IMR-90 (cell line): ENCODE measurements at regions not wholly inside any gene's neighbourhood (a gene's known extent, or its start where the extent isn't known, plus 50 kb on each side); places are given as distances from the start of the nearest gene placed in this dataset.

Experiments used
- ATAC-seq: fragments of 200-7000 bp; cut with Tn5 transposase; 2 replicates; pipeline ENCODE4 v1.9.1; 2020; ENCODE audit warnings: low read depth, mild to moderate bottlenecking, moderate library complexity
- BruUV-seq: library from RNA; stranded (reverse); fragments of 400-500 nt; replicated peaks from 2 replicates; lab custom pipeline; 2021; lab: Mats Ljungman, UMichigan
- CTCF ChIA-PET: fragments of 300-600 bp; formaldehyde crosslinking; extraction: SDS; loops from one replicate; lab custom pipeline; 2021; ENCODE audit warnings: antibody characterized with exemption; lab: Yijun Ruan, JAX
- POLR2A ChIA-PET: fragments of 300-600 bp; sonication (Branson Sonifier 250); formaldehyde crosslinking; loops from one replicate; lab custom pipeline; 2022; ENCODE audit warnings: antibody characterized with exemption; ENCODE audit not compliant: unreplicated experiment; lab: Charles Lee
- DNase-seq: peaks from one replicate; pipeline ENCODE4 v3.0.0; 2013
- H2AFZ ChIP-seq: replicated peaks from 2 replicates; pipeline ENCODE3; 2013; ENCODE audit warnings: low read length, mild to moderate bottlenecking; ENCODE audit not compliant: poor library complexity
- H2AK5ac ChIP-seq: 2 replicates; pipeline ENCODE4 v1.6.1; 2013; ENCODE audit warnings: low read depth, low read length, inconsistent platforms
- H2AK9ac ChIP-seq: replicated peaks from 2 replicates; pipeline ENCODE3; 2013; ENCODE audit warnings: mild to moderate bottlenecking, low read depth, low read length, moderate library complexity; ENCODE audit not compliant: poor library complexity
- H2BK120ac ChIP-seq: 2 replicates; pipeline ENCODE4 v1.6.1; 2013; ENCODE audit warnings: low read depth, low read length, inconsistent platforms
- H2BK15ac ChIP-seq: 3 replicates; pipeline ENCODE4 v1.6.1; 2013; ENCODE audit warnings: low read depth, low read length, inconsistent platforms
- H2BK20ac ChIP-seq: 2 replicates; pipeline ENCODE4 v1.6.1; 2013; ENCODE audit warnings: low read depth, mild to moderate bottlenecking, inconsistent platforms, low read length, moderate library complexity
- H2BK5ac ChIP-seq: 2 replicates; pipeline ENCODE4 v1.6.1; 2013; ENCODE audit warnings: mild to moderate bottlenecking, low read depth, low read length, inconsistent platforms; ENCODE audit not compliant: poor library complexity, severe bottlenecking
- H3K14ac ChIP-seq: replicated peaks from 2 replicates; pipeline ENCODE4 v1.6.1; 2013; ENCODE audit warnings: low read depth, low read length, inconsistent platforms
- H3K18ac ChIP-seq: 2 replicates; pipeline ENCODE4 v1.6.1; 2013; ENCODE audit warnings: low read depth, low read length, control low read depth
- H3K23ac ChIP-seq: 2 replicates; pipeline ENCODE4 v1.6.1; 2013; ENCODE audit warnings: low read depth, low read length, inconsistent platforms
- H3K27ac ChIP-seq: 2 replicates; pipeline ENCODE4 v1.5.1; 2013; ENCODE audit warnings: mild to moderate bottlenecking, control low read depth, low read length; ENCODE audit not compliant: insufficient read depth
- H3K27me3 ChIP-seq: 2 replicates; pipeline ENCODE4 v1.6.1; 2013; ENCODE audit warnings: low read length; ENCODE audit not compliant: control insufficient read depth, insufficient read depth
- H3K36me3 ChIP-seq: 2 replicates; pipeline ENCODE4 v1.6.1; 2013; ENCODE audit warnings: low read length, mixed read lengths; ENCODE audit not compliant: control insufficient read depth, insufficient read depth
- H3K4ac ChIP-seq: 2 replicates; pipeline ENCODE4 v1.6.1; 2013; ENCODE audit warnings: low read depth, low read length, inconsistent platforms
- H3K4me1 ChIP-seq: 2 replicates; pipeline ENCODE4 v1.6.1; 2013; ENCODE audit warnings: low read length, mixed read lengths; ENCODE audit not compliant: control insufficient read depth, insufficient read depth
- H3K4me2 ChIP-seq: 2 replicates; pipeline ENCODE4 v1.6.1; 2013; ENCODE audit warnings: low read depth, mild to moderate bottlenecking, control low read depth, low read length, moderate library complexity
- H3K4me3 ChIP-seq: 2 replicates; pipeline ENCODE4 v1.5.1; 2013; ENCODE audit warnings: low read depth, mild to moderate bottlenecking, control low read depth, low read length, moderate library complexity; ENCODE audit not compliant: insufficient read depth
- H3K56ac ChIP-seq: 2 replicates; pipeline ENCODE4 v1.6.1; 2013; ENCODE audit warnings: low read length, inconsistent platforms; ENCODE audit not compliant: insufficient read depth; ENCODE audit errors: extremely low read depth
- H3K79me1 ChIP-seq, 2 experiments: 2 replicates each; pipeline ENCODE4 v1.6.1; 2013; ENCODE audit warnings: low read length in 2 of 2, inconsistent platforms in 1 of 2, low read depth in 1 of 2
- H3K9ac ChIP-seq: 2 replicates; pipeline ENCODE4 v1.6.1; 2013; ENCODE audit warnings: low read depth, low read length, control low read depth
- H3K9me1 ChIP-seq: 2 replicates; pipeline ENCODE4 v1.6.1; 2013; ENCODE audit warnings: low read length, inconsistent platforms; ENCODE audit not compliant: insufficient read depth
- H3K9me3 ChIP-seq: 2 replicates; pipeline ENCODE4 v1.6.1; 2013; ENCODE audit warnings: low read length; ENCODE audit not compliant: control insufficient read depth, insufficient read depth
- H4K20me1 ChIP-seq: 2 replicates; pipeline ENCODE4 v1.6.1; 2013; ENCODE audit warnings: low read length, inconsistent platforms; ENCODE audit not compliant: insufficient read depth
- H4K5ac ChIP-seq: 2 replicates; pipeline ENCODE4 v1.6.1; 2013; ENCODE audit warnings: mild to moderate bottlenecking, low read depth, low read length, control low read depth
- H4K8ac ChIP-seq, 2 experiments: 2 replicates each; pipeline ENCODE4 v1.6.1; 2013; ENCODE audit warnings: low read depth in 2 of 2, low read length in 2 of 2, control low read depth in 1 of 2, inconsistent platforms in 1 of 2
- H4K91ac ChIP-seq: 2 replicates; pipeline ENCODE4 v1.6.1; 2013; ENCODE audit warnings: low read depth, low read length, inconsistent platforms; ENCODE audit not compliant: insufficient read depth
- BHLHE40 ChIP-seq: fragments of 150-350 bp; IDR thresholded peaks from 2 replicates; pipeline ENCODE4 v1.6.1; 2016; ENCODE audit warnings: mild to moderate bottlenecking, low read depth, low read length
- CEBPB ChIP-seq: IDR thresholded peaks from 2 replicates; pipeline ENCODE4 v1.6.1; 2012; ENCODE audit warnings: low read depth, low read length, improper control_type of control experiment
- CHD1 ChIP-seq: IDR thresholded peaks from 2 replicates; pipeline ENCODE4 v1.6.1; 2012; ENCODE audit warnings: low read depth, low read length, improper control_type of control experiment
- FOS ChIP-seq: fragments of 150-350 bp; IDR thresholded peaks from 2 replicates; pipeline ENCODE4 v1.6.1; 2016; ENCODE audit warnings: low read depth, low read length
- MAFK ChIP-seq: IDR thresholded peaks from 2 replicates; pipeline ENCODE4 v1.6.1; 2012; ENCODE audit warnings: low read depth, low read length, improper control_type of control experiment
- MAZ ChIP-seq: IDR thresholded peaks from 2 replicates; pipeline ENCODE4 v1.6.1; 2012; ENCODE audit warnings: low read depth, mild to moderate bottlenecking, low read length, improper control_type of control experiment, moderate library complexity, borderline replicate concordance
- MXI1 ChIP-seq: IDR thresholded peaks from 2 replicates; pipeline ENCODE4 v1.6.1; 2012; ENCODE audit warnings: low read depth, mild to moderate bottlenecking, low read length, moderate library complexity, borderline replicate concordance
- NFE2L2 ChIP-seq: fragments of 150-350 bp; IDR thresholded peaks from 2 replicates; pipeline ENCODE4 v1.6.1; 2016; ENCODE audit warnings: low read depth, mild to moderate bottlenecking, low read length
- POLR2A ChIP-seq: IDR thresholded peaks from 2 replicates; pipeline ENCODE4 v1.6.1; 2012; ENCODE audit warnings: mild to moderate bottlenecking, low read depth, low read length
- RAD21 ChIP-seq: IDR thresholded peaks from 2 replicates; pipeline ENCODE4 v1.6.1; 2012; ENCODE audit warnings: low read length, improper control_type of control experiment
- RCOR1 ChIP-seq: IDR thresholded peaks from 2 replicates; pipeline ENCODE4 v1.6.1; 2012; ENCODE audit warnings: mild to moderate bottlenecking, low read length, improper control_type of control experiment; ENCODE audit not compliant: insufficient replicate concordance
- RFX5 ChIP-seq: IDR thresholded peaks from 2 replicates; pipeline ENCODE4 v1.8.0; 2012; ENCODE audit warnings: low read depth, mild to moderate bottlenecking, low read length, moderate library complexity
- SMC3 ChIP-seq: fragments of 150-350 bp; IDR thresholded peaks from 2 replicates; pipeline ENCODE4 v1.6.1; 2016; ENCODE audit warnings: low read depth, mild to moderate bottlenecking, antibody characterized with exemption, low read length, moderate library complexity
- WGBS, 2 experiments: methylation state at CpG; one replicate each; pipeline versions ENCODE4 v1.1.5 to v1.1.7; 2013; ENCODE audit warnings: missing lambda C conversion rate in 2 of 2; ENCODE audit not compliant: insufficient read length in 1 of 2; ENCODE audit errors: extremely low coverage in 2 of 2; 5-methylcytosine and 5-hydroxymethylcytosine counted together
- dilution Hi-C: fragments of 300-500 bp; cut with HindIII; formaldehyde crosslinking; loops from one replicate; pipeline ENCODE4 v1.14.3; 2018; ENCODE audit warnings: low sequenced_read_pairs; ENCODE audit not compliant: unreplicated experiment
- in situ Hi-C: fragments of 300-500 bp; cut with MboI; formaldehyde crosslinking; loops from 3 replicates; pipeline ENCODE4 v1.14.3; 2019; ENCODE audit warnings: low sequenced_read_pairs, inconsistent platforms, mixed read lengths
- intact Hi-C: fragments of 100-400 bp; cut with micrococcal nuclease; formaldehyde crosslinking; loops from 2 replicates; pipeline ENCODE4 v1.10.0; 2022
- TF ChIP-seq, protein P1 (sequence below): fragments of 150-350 bp; IDR thresholded peaks from 2 replicates; pipeline ENCODE4 v1.6.1; 2017; ENCODE audit warnings: mild to moderate bottlenecking, antibody characterized with exemption, low read length, low read depth
- TF ChIP-seq, protein P2 (sequence below): conservative IDR thresholded peaks from 2 replicates; pipeline ENCODE4 v1.5.1; 2012; ENCODE audit warnings: mild to moderate bottlenecking, low read depth, low read length, improper control_type of control experiment
- TF ChIP-seq, protein P3 (sequence below): fragments of 150-350 bp; IDR thresholded peaks from 2 replicates; pipeline ENCODE4 v1.6.1; 2016; ENCODE audit warnings: low read depth, mild to moderate bottlenecking, low read length, moderate library complexity, borderline replicate concordance

DNA sequence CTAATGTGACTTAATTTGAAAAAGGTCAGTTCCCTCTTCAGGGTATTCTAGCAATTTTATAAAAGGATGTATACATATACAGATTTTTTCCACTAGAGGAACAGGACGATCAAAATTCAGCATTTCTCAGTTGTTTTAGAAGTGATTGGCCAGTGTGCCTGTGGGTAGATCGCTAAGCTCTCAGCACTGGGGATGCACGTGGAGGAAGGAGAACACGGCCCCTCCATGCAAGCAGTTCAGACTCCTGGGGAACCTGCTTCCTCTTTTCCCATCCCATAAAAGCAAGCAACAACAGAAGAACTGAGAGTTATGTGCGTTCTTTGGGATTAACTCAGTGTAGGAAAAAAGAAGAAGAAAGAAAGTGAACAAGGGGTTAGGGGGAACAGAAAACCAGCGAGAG, 328.8 kb downstream of the FOXO1 start:
- Histone ChIP-seq H3K4me2 (no peak overlapping the region), H3K36me3 (no peaks in the 10 kb centered on the region)

More for the DNA sequence above, 328.8 kb downstream of the FOXO1 start:
- H3K27me3 ChIP-seq, result no peaks in the 10 kb centered on the region
- H4K91ac ChIP-seq, result no peak overlapping the region
- no peak overlapping the region for H2AFZ ChIP-seq
- no TSS peak for BruUV-seq
- no peak overlapping the region for H2BK120ac ChIP-seq
- in situ Hi-C loops, result no loop called here
- no peaks in the 10 kb centered on the region for H3K9me1 ChIP-seq
- no peak overlapping the region for H2AK9ac ChIP-seq
- no peaks in the 10 kb centered on the region for H3K4me1 ChIP-seq
- no peak overlapping the region for H2AK5ac ChIP-seq
- ATAC-seq (no peak), DNase-seq (no peak)
- 90% methylated on average over 2 of the region's 6 CpGs; no CpG with 5 or more reads in 1 of the 2 experiments for WGBS, 2 experiments
- H4K5ac ChIP-seq, result no peak overlapping the region
- H3K9ac ChIP-seq, result no peak overlapping the region
- no peak overlapping the region for H2BK20ac ChIP-seq
- H3K4ac ChIP-seq, result no peak overlapping the region
- no peaks in the 10 kb centered on the region for H4K20me1 ChIP-seq
- no peak overlapping the region for H3K23ac ChIP-seq
- H2BK15ac ChIP-seq, result no peak overlapping the region
- intact Hi-C loops, result no loop called here
- no peak overlapping the region for H2BK5ac ChIP-seq
- TF ChIP-seq BHLHE40 (no peak), CEBPB (no peak), RAD21 (no peak), RFX5 (no peak), MAZ (no peak), POLR2A (no peak), FOS (no peak), NFE2L2 (no peak), MXI1 (no peak), CHD1 (no peak), MAFK (no peak), RCOR1 (no peak), SMC3 (no peak)
- TF ChIP-seq, protein P1, sequence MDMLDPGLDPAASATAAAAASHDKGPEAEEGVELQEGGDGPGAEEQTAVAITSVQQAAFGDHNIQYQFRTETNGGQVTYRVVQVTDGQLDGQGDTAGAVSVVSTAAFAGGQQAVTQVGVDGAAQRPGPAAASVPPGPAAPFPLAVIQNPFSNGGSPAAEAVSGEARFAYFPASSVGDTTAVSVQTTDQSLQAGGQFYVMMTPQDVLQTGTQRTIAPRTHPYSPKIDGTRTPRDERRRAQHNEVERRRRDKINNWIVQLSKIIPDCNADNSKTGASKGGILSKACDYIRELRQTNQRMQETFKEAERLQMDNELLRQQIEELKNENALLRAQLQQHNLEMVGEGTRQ, result no peak
- TF ChIP-seq, protein P2, sequence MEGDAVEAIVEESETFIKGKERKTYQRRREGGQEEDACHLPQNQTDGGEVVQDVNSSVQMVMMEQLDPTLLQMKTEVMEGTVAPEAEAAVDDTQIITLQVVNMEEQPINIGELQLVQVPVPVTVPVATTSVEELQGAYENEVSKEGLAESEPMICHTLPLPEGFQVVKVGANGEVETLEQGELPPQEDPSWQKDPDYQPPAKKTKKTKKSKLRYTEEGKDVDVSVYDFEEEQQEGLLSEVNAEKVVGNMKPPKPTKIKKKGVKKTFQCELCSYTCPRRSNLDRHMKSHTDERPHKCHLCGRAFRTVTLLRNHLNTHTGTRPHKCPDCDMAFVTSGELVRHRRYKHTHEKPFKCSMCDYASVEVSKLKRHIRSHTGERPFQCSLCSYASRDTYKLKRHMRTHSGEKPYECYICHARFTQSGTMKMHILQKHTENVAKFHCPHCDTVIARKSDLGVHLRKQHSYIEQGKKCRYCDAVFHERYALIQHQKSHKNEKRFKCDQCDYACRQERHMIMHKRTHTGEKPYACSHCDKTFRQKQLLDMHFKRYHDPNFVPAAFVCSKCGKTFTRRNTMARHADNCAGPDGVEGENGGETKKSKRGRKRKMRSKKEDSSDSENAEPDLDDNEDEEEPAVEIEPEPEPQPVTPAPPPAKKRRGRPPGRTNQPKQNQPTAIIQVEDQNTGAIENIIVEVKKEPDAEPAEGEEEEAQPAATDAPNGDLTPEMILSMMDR, result no peak
- TF ChIP-seq, protein P3, sequence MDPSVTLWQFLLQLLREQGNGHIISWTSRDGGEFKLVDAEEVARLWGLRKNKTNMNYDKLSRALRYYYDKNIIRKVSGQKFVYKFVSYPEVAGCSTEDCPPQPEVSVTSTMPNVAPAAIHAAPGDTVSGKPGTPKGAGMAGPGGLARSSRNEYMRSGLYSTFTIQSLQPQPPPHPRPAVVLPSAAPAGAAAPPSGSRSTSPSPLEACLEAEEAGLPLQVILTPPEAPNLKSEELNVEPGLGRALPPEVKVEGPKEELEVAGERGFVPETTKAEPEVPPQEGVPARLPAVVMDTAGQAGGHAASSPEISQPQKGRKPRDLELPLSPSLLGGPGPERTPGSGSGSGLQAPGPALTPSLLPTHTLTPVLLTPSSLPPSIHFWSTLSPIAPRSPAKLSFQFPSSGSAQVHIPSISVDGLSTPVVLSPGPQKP, result no peak
- no peak overlapping the region for H3K4me3 ChIP-seq
- H3K18ac ChIP-seq, result no peak overlapping the region
- H3K14ac ChIP-seq, result no peak overlapping the region
- no peak overlapping the region for H3K56ac ChIP-seq
- no peaks in the 10 kb centered on the region; the same call in 1 of the 2 replicates for H3K9me3 ChIP-seq
- ChIA-PET CTCF (no interaction called here), POLR2A (no interaction called here)
- H3K79me1 ChIP-seq, result no peaks in the 10 kb centered on the region
- H4K8ac ChIP-seq, result no peak overlapping the region
- H3K27ac ChIP-seq, result no peak overlapping the region
- dilution Hi-C loops, result no loop called here
